ENCODE measurements at regions not wholly inside any gene's neighbourhood (a gene's known extent, or its start where the extent isn't known, plus 50 kb on each side); places are given as distances from the start of the nearest gene placed in this dataset.

DNA sequence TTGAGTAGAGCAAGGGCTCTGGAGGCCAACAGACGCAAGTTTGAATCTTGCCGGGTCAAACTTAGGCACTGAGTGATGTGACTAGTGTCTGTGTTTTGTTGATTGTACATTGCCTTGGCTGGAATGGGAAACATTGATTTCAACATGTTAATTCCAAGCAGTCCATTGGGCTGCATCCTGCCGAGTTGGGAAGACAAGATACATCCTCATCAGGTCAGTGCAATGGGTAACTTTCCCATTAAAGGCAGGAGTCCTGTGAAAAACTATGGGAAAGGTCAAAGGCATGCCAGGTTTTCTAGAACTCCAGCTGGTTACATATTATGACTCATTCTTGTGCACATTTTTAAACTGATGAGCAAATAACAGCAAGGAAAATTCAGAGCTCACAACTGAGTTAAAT, 126.5 kb upstream of the ABCA1 start:
- TF ChIP-seq POLR2AphosphoS5 (IDR thresholded peaks at IDR 0.05), result no peak
- TF ChIP-seq POLR2A (IDR thresholded peaks at IDR 0.05), result no peak
- TF ChIP-seq EP300 (IDR thresholded peaks at IDR 0.05), result no peak
- TF ChIP-seq, protein P1, sequence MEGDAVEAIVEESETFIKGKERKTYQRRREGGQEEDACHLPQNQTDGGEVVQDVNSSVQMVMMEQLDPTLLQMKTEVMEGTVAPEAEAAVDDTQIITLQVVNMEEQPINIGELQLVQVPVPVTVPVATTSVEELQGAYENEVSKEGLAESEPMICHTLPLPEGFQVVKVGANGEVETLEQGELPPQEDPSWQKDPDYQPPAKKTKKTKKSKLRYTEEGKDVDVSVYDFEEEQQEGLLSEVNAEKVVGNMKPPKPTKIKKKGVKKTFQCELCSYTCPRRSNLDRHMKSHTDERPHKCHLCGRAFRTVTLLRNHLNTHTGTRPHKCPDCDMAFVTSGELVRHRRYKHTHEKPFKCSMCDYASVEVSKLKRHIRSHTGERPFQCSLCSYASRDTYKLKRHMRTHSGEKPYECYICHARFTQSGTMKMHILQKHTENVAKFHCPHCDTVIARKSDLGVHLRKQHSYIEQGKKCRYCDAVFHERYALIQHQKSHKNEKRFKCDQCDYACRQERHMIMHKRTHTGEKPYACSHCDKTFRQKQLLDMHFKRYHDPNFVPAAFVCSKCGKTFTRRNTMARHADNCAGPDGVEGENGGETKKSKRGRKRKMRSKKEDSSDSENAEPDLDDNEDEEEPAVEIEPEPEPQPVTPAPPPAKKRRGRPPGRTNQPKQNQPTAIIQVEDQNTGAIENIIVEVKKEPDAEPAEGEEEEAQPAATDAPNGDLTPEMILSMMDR (IDR thresholded peaks at IDR 0.05), result no peak

DNA sequence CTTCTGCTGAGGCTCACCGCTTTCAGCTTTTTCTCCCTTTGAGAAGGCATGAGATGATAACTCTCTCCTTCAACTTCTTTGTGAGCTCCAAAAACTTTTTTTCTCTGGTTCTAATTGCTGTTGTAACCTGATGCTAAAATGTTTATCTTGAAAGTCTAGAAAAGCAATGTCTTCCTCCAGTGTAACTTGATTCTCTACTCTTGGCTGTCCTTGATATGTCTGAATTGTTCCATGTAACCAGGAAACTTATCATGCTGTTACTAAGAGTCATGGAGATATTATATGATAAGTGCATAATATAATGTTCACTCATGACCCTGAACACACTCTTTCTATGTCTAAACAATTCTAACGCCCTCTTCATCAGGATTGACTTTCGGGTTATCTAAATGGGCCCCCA, 128.0 kb upstream of the ABCA1 start:
- DNase-seq (no peak), ATAC-seq (ENCODE audit: low FRiP score in 2 of 2) (no peak)
- WGBS, 2 donors, result 71 to 80% methylated on average over 3 of the region's 3 CpGs

More for the DNA sequence above, 126.5 kb upstream of the ABCA1 start:
- peaks cover 0 to 4% (median 0%) of the 10 kb centered on the region in 4 donors for H3K4me1 ChIP-seq
- no peaks in the 10 kb centered on the region for H3K36me3 ChIP-seq
- ATAC-seq (ENCODE audit: low FRiP score in 2 of 2) (peak in 1 of 2 donors; percentile 14), DNase-seq (no peak)
- H3K27me3 ChIP-seq, result no peaks in the 10 kb centered on the region
- H3K27ac ChIP-seq, result peak overlapping the region in 1 of 4 donors; percentile 41
- no peak overlapping the region for H3K4me3 ChIP-seq
- WGBS, 2 donors, result 63 to 90% methylated on average over 3 of the region's 3 CpGs
- H3K9me3 ChIP-seq, result no peaks in the 10 kb centered on the region

DNA sequence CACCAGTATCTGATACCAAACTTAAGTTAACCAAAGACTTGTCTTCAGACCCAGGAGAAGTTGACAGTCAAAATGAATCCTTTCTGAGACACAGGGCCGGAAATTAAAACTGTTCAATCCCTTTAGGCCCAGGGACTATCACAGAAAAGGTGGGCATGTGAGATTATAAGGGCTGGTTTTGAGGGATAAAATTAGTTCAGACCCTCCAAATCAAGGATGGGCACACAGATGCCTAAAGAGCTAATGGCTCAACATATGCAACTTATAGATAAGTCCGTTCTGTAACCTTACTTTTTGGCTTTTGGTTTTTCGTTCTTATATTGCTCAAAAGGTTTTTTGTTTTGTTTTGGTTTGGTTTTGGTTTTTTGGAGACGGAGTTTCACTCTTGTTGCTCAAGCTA, 129.6 kb upstream of the ABCA1 start:
- Histone ChIP-seq H3K27ac (no peak overlapping the region), H3K36me3 (no peaks in the 10 kb centered on the region), H3K9me3 (no peaks in the 10 kb centered on the region), H3K27me3 (no peaks in the 10 kb centered on the region), H3K4me1 (peaks cover 0 to 4% (median 0%) of the 10 kb centered on the region in 4 donors), H3K4me3 (no peak overlapping the region)
- 73 to 92% methylated on average over 4 of the region's 4 CpGs for WGBS, 2 donors
- no peak for TF ChIP-seq POLR2AphosphoS5 (IDR thresholded peaks at IDR 0.05)
- TF ChIP-seq POLR2A (IDR thresholded peaks at IDR 0.05), result no peak
- no peak for TF ChIP-seq EP300 (IDR thresholded peaks at IDR 0.05)
- TF ChIP-seq, protein P1 (IDR thresholded peaks at IDR 0.05), result no peak
- no peak for DNase-seq
- ATAC-seq (ENCODE audit: low FRiP score in 2 of 2), result no peak

More for the DNA sequence above, 128.0 kb upstream of the ABCA1 start:
- no peak overlapping the region for H3K27ac ChIP-seq
- no peaks in the 10 kb centered on the region for H3K27me3 ChIP-seq
- H3K4me3 ChIP-seq, result no peak overlapping the region
- H3K36me3 ChIP-seq, result no peaks in the 10 kb centered on the region
- H3K4me1 ChIP-seq, result peaks cover 0 to 4% (median 0%) of the 10 kb centered on the region in 4 donors
- TF ChIP-seq EP300 (IDR thresholded peaks at IDR 0.05) (no peak), POLR2A (IDR thresholded peaks at IDR 0.05) (no peak), POLR2AphosphoS5 (IDR thresholded peaks at IDR 0.05) (no peak)
- TF ChIP-seq, protein P1 (IDR thresholded peaks at IDR 0.05), result no peak
- H3K9me3 ChIP-seq, result no peaks in the 10 kb centered on the region

GRCh38 chr9:105059252-105059651, 131.3 kb upstream of the ABCA1 start:
- Histone ChIP-seq H3K36me3 (no peaks in the 10 kb centered on the region), H3K4me3 (no peak overlapping the region), H3K27me3 (no peaks in the 10 kb centered on the region), H3K27ac (no peak overlapping the region), H3K9me3 (no peaks in the 10 kb centered on the region), H3K4me1 (peaks cover 6 to 12% (median 9%) of the 10 kb centered on the region in 4 donors)
- DNase-seq, result no peak
- no peak for ATAC-seq (ENCODE audit: low FRiP score in 2 of 2)
- TF ChIP-seq, protein P1 (IDR thresholded peaks at IDR 0.05), result no peak
- TF ChIP-seq EP300 (IDR thresholded peaks at IDR 0.05) (no peak), POLR2A (IDR thresholded peaks at IDR 0.05) (no peak), POLR2AphosphoS5 (IDR thresholded peaks at IDR 0.05) (no peak)
- WGBS, 2 donors, result 48 to 61% methylated on average over 1 of the region's 1 CpG

DNA sequence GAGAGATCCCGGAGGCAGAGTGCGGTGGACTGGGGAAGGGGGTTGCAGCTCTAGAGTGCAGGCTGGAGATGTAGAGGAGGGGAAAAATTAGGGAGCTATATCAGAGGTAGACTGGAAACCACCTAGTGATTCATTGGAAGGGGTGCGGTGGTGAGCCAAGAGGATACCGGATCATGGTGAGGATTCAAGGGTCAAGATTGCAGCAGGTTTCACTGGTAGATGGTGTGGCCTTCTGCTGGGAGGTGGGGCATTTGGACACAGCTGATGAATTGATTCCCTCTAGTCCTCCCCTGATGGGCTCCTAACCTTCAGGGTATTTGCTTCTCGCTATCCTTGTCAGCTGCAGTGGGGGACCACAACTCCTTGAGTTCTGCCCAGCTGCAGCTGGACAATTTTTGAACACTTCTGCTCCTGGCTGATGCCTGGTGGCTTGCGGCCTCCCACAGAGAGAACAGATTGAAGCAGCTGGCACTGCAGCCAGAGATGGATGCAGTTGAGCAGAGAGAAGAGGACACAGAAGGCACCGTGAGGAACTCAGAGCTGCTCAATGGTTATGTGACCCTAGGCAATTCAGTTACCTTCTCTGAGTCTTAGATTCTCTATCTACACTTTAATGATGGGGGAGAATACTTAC, 134.4 kb upstream of the ABCA1 start:
- no peak for ATAC-seq (ENCODE audit: low FRiP score in 2 of 2)
- H3K4me1 ChIP-seq, result peaks cover 21 to 36% (median 27%) of the 10 kb centered on the region in 4 donors
- no peak overlapping the region for H3K27ac ChIP-seq
- no peaks in the 10 kb centered on the region for H3K9me3 ChIP-seq
- WGBS, 2 donors, result 89 to 92% methylated on average over 5 to 7 of the region's 7 CpGs
- H3K4me3 ChIP-seq, result no peak overlapping the region
- H3K36me3 ChIP-seq, result no peaks in the 10 kb centered on the region
- no peaks in the 10 kb centered on the region for H3K27me3 ChIP-seq
- TF ChIP-seq EP300 (IDR thresholded peaks at IDR 0.05) (no peak), POLR2A (IDR thresholded peaks at IDR 0.05) (no peak), POLR2AphosphoS5 (IDR thresholded peaks at IDR 0.05) (no peak)
- TF ChIP-seq, protein P1 (IDR thresholded peaks at IDR 0.05), result no peak
- no peak for DNase-seq

Measured in upper lobe of left lung (tissue), 6 donors.